Activated CD8-positive, alpha-beta memory T cell treated with anti-CD3 and anti-CD28 coated beads for 1 hour (primary cell): ENCODE measurements at regions not wholly inside any gene's neighbourhood (a gene's known extent, or its start where the extent isn't known, plus 50 kb on each side); places are given as distances from the start of the nearest gene placed in this dataset.

Experiments used
- DNase-seq, 2 donors: peaks; one replicate each; pipeline ENCODE4 v3.0.0-alpha.2; 2020; ENCODE audit warnings: low read depth in 1 of 2; ENCODE audit errors: extremely low read depth in 1 of 2

DNA sequence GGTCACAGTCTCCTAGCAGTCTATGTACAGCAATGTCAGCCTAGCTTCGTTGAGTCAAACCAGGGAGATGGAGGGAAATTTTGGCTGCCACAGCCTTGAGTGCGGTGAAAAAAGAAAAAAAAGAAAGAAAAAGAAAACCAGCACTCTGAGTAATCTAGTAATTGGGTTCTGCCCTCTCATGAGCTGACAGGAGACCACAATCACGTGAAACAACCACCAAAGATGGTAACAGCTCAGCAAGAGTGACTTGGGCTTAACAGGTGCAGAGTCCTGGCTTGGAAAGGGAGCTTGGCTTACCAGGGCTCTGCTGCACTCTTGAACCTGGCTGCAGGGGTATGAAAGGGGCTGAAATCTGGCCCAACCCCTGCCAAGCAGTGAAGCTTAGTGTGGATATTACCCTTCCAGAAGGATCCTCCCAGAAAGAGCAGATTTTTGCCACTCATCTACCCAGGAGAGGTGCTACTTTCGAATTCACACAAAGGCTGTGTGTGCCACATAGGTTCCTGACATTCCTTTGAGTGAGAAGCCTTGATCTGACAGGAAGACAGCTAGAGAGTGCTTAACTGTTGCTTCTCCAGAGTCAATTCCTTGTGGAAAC is 350.3 kb downstream of the PTTG2 start:
- peak in 1 of 2 donors; percentile 25 for DNase-seq

- no peak for DNase-seq
These were observed 351.4 kb downstream of the PTTG2 start for GRCh38 chr4:38311495-38312126.

- DNase-seq, result no peak
These were observed 350.8 kb upstream of the KLF3 start for GRCh38 chr4:38313175-38313574.

GRCh38 chr4:38313999-38314561 is 349.9 kb upstream of the KLF3 start:
- no peak for DNase-seq

DNA sequence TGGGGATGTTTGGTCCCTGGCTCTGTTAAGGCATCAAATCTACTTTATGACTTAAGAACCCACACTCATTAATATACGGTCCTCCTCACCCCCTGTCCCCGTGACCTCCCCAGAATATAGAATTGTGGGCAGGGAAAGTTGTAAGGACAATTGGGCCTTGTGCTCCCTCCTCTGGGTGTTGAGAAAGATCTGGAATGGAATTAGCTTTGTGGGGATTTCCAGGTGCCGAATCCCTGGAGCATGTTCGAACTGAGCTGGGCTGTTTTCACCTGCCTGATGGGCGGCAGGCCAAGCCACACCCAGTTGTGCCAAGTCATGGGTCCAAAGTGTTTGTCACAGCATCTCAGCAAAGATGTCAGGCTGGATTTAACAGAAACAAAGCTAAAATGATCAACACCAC is 349.3 kb upstream of the KLF3 start:
- no peak for DNase-seq

- DNase-seq, result no peak
These were observed 348.7 kb upstream of the KLF3 start for GRCh38 chr4:38315286-38315685.

- no peak for DNase-seq
These were observed 348.0 kb upstream of the KLF3 start for GRCh38 chr4:38316045-38316444.

GRCh38 chr4:38317041-38317674 is 346.8 kb upstream of the KLF3 start:
- no peak for DNase-seq

DNA sequence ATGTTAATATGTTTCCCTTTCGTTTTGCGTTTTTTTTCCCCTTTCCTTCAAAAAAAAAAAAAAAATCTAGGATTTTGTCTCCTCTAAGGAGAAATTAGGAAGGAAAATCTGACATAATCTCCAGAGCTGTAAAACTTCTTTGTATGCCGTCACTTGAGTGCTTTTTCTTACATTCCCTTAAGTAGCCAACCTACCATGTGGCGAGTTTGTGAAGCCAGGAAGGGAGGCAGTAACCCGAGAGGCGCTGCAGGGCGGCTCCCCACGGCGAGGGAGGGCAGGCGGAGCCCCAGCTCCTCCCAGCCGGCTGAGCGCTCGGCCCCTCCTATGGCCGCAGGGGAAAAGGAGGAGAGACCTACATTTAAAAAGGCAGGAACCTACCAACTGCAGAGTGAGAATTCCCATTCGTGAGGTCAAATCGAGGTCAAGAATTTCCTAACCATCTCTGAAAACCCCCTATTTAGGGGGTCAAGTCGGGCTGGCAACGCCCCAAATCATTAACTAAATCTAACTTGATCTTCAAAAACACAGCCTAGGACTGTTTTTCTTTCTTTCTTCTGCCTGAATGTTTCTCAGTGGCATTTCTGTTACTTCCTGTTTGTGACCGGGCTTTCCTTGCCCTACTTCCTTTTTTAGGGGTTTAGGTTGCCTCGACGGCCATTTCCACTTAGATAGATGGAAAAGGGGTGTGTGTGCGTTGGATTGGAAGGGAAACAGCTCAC is 345.1 kb upstream of the KLF3 start:
- DNase-seq, result peak in 1 of 2 donors; percentile 34

DNA sequence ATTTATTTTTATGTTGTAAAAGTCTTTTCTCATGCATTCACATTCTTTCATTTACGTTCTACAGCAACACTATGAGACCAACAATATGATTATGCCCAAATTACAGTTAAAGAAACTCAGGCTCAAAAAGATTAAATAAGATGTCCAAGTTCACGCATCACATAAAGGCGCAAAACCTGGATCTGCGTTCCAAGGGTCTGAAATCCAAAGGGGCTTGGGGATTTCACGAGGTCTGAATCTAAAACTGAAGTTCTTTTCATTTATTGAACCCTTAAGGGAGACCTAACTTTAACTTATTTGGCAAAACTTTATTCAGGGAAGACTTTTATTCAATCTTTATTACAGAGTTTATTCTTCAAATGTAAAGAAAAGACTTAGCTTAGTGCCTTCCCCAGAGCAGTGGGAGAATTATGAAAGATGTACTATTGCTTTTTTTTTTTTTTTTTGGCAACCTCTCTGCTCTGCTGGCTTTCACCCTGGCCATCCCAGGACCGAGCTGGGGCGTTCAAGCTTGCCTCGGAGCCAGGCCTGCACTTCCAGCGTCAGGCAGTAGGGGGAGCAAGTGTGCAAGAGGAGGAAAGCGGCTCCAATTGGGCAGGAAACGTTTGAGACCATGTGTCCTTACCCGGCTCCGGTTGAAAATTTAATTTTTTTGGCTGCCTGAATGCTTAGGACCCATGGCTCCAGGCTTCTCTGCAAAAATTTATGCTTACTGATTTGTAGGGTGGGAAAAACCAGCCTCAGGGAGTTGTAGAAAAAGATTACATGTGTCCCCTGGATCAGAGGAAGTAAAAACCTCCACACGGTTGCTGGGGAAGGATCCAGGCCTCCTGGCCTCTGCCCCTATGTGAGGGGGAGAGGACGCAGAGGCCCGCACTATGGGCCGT is 344.3 kb upstream of the KLF3 start:
- peak; percentile 59 to 91 for DNase-seq

GRCh38 chr4:38320343-38320695 is 343.7 kb upstream of the KLF3 start:
- DNase-seq, result no peak

GRCh38 chr4:38320833-38321232 is 343.2 kb upstream of the KLF3 start:
- DNase-seq, result no peak

DNA sequence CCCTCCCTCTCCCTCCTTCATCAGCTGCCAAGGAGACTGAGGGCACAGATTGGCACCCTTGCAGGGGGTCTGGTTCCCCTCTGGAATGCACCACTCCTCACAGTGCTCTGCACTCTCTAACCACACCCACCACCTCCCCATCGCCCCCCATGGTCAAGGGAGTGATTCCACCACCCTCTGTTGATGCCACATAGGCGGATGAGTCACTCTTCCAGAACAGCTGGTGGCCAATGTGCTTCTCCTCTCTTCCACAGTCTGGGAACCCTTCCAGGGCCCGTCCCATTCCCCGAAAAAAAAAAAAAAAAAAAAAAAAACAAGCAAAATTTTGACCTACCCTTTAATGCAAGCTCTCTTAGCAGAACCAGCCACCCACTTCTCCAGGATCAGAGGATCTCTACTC is 341.3 kb upstream of the KLF3 start:
- no peak for DNase-seq

DNA sequence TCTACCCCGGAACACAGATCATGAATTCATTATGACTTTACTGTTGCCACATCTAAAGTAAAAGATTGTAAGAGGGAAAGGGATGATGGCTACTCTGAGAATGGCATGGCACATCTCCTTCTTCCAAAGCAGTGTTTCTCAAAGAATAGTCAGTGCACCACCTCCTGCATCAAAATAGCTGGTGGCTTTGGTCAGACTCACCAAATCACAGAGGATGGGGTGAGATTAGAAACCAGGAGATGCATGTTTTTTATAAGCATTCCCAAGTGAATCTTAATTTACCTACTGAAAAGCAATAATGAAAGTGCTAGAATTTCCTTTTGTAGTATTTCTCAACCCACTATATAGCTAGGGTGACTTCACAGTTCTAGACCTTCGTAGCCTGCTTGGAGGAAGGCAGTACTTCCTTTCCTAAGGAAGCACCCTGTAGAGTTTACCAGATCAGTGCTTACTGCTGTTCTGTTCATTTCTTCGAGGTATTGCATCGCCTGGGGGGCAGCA is 340.8 kb upstream of the KLF3 start:
- no peak for DNase-seq

- DNase-seq, result no peak
These were observed 339.0 kb upstream of the KLF3 start for GRCh38 chr4:38324861-38325628.

GRCh38 chr4:38325629-38325913 is 338.4 kb upstream of the KLF3 start:
- no peak for DNase-seq

DNA sequence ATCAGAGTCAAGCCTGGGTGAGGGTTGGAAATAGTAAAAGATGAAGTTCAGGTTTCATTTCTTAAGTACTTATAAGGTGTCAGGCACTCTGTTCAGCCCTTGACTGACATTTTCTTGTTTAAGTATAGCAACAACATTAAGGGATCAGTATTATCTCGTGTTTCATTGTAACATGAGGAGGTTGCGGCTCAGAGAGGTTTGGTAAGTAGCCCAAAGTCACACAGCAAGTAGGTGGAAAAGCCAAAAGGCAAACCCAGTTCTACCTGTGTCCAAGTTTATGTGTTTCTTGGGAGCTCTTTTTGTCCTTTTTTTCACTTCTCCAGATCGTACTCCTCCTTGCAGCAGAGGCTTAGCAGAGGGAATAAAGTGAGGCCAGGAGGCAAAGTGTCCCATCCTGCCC is 337.5 kb upstream of the KLF3 start:
- no peak for DNase-seq

DNA sequence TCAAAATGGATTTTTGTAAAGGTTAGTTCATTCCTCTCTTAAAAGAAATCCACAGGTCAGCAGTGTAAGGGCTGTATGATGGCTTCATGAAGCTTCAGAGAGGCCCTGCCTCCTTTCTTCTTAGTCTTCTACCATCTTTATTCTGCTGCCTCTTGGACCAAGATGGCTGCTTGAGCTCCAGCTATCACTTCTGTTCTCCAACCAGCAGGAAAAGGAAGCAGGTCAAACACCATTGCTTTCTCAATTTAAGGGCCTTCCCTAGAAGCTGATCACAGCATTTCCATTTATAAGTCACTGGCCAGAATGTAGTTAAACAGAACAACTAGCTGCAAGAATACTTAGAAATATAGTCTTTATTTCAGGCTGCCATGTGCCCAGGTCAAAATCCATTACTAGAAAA is 336.8 kb upstream of the KLF3 start:
- no peak for DNase-seq

- DNase-seq, result no peak
These were observed 334.8 kb upstream of the KLF3 start for GRCh38 chr4:38328989-38329729.
